ENCODE measurements at regions not wholly inside any gene's neighbourhood (a gene's known extent, or its start where the extent isn't known, plus 50 kb on each side); places are given as distances from the start of the nearest gene placed in this dataset.

GRCh38 chr2:136168720-136169119 is 50.8 kb upstream of the CXCR4 start (continued):
- TF ChIP-seq ATF3 (IDR thresholded peaks at IDR 0.05; ENCODE audit: borderline replicate concordance, extremely low read depth, low read depth, low read length) (no peak), BHLHE40 (IDR thresholded peaks at IDR 0.05; ENCODE audit: borderline replicate concordance in 1 of 2, low read depth in 2 of 2, low read length in 1 of 2) (no peak), ZNF687 (IDR thresholded peaks at IDR 0.05) (no peak), GATAD2B (conservative IDR thresholded peaks at IDR 0.05; ENCODE audit: low read depth) (no peak), ATF2 (IDR thresholded peaks at IDR 0.05; ENCODE audit: low read length) (no peak), IKZF1 (conservative IDR thresholded peaks at IDR 0.05) (no peak), KAT2A (conservative IDR thresholded peaks at IDR 0.05; ENCODE audit: control insufficient read depth, low read depth, low read length) (no peak), RFX5 (IDR thresholded peaks at IDR 0.05; ENCODE audit: low read depth, low read length) (no peak), JUND (IDR thresholded peaks at IDR 0.05; ENCODE audit: low read depth, low read length) (no peak), ELK1 (IDR thresholded peaks at IDR 0.05; ENCODE audit: low read depth, low read length) (no peak), TCF7 (IDR thresholded peaks at IDR 0.05; ENCODE audit: borderline replicate concordance) (no peak), ZZZ3 (IDR thresholded peaks at IDR 0.05; ENCODE audit: control insufficient read depth, insufficient read length, low read depth) (no peak)

Measured in GM12878 (cell line).